ENCODE measurements at regions not wholly inside any gene's neighbourhood (a gene's known extent, or its start where the extent isn't known, plus 50 kb on each side); places are given as distances from the start of the nearest gene placed in this dataset.
"Not testable (repeated sequence)": the region's sequence is repeated elsewhere in the genome, so short reads cannot be mapped to it uniquely, and the experiment has no call there.

DNA sequence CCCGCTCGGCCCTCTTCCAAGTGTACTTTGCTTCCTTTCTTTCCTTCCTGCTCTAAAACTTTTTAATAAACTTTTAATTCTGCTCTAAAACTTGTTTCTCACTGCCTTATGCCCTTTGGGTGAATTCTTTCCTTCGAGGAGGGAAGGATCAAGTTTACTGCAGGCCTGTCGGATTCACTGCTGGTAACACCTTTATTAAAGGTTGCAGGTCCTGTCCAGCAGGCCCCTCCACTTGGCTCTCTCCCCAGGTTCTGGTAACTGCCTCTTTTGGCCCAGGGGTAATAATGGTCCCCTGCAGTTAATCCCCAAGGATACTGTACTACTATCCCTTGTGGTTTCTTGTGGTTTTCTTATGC lies 152.7 kb upstream of the EEA1 start:
- no peak for DNase-seq

DNA sequence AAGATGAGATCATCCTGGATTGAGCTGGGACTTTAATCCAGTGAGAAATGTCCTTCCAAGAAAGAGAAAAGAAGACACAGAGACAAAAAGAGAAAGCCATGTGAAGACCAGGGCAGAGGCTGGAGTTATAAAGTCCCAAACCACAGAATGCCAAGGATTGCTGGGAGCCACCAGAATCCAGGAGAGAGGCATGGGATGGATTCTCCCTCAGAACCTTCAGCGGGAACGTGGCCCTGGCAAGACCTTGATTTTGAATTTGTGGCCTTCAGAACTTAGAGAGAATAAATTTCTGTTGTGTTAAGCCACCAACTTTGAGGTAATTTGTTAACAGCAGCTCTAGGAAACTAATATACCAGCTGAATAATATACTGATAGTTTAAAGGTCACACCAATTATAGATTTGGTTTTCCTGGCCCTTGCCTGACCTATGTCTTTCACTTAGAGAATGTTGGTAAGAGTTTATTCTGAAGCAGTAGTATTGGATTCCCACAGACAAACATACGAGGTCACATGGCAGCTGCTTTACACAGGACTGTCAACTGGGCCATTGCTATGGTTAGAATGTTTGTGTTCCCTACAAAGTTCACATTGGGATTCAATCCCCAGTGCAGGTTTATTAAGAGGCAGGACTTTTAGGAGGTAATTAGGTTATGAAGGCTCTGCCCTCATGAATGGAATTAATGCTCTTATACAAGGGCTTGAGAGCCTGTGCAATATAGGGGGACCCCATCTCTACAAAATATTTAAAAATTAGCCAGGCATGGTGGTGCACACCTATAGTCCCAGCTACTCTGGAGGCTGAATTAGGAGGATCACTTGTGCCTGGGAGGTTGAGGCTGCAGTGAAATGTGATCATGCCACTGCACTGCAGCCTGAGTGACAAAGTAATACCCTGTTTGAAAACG lies 156.5 kb upstream of the EEA1 start:
- DNase-seq: no peak

DNA sequence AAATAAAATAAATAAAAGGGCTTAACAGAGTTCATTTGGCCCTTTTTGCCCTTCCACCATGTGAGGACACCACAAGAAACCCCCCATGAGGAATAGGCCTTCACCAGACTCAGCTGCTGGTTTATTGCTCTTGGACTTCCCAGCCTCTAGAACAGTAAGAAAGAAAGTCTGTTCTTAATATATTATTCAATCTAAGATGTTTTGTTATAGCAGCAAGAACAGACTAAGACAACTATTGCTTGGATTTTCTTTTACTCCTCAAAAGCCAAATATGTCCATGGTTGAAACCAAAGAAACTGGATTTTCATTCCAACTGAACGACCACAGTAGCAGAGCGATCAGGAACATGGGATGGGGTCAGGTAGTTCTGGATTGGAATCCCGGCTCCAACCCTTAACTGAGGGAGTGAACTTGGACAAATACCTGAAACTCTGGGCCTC lies 157.2 kb upstream of the EEA1 start:
- no peak for DNase-seq

DNA sequence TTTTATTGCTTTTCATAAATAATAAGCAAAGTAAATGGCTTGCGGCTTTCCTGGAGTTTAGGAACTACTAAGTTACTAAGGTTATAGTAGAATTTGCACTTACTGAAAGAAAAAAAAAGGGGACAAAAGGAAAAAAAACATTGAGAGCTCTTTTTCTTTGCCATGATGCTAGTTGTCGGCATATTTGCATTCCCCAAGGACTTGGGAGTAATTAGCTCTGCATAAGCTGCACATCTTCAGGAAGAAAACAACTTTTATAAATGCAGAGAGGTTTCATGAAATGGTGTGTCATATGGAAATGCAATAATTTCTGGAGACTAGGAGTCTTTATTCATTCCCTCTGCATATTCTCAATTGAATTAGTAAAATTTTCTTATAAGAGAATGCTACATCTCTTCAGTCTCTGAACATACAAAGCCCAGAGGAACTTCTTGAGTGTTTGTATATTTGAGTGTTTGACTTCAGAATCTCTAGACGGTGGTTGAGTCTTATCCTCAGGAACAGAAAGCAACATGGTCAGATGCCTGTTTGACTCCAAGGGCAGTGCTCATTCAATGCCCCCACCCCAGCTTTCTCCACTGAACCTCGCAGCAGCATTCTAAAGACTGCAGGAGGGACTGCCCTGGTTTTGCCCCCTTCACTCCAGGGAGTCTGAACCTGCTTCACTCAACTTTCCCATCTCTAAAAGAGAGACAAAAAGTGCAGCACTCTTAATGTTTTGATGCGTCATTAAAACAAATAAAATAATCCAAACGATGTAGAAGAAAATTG lies 158.9 kb upstream of the EEA1 start:
- DNase-seq: no peak

DNA sequence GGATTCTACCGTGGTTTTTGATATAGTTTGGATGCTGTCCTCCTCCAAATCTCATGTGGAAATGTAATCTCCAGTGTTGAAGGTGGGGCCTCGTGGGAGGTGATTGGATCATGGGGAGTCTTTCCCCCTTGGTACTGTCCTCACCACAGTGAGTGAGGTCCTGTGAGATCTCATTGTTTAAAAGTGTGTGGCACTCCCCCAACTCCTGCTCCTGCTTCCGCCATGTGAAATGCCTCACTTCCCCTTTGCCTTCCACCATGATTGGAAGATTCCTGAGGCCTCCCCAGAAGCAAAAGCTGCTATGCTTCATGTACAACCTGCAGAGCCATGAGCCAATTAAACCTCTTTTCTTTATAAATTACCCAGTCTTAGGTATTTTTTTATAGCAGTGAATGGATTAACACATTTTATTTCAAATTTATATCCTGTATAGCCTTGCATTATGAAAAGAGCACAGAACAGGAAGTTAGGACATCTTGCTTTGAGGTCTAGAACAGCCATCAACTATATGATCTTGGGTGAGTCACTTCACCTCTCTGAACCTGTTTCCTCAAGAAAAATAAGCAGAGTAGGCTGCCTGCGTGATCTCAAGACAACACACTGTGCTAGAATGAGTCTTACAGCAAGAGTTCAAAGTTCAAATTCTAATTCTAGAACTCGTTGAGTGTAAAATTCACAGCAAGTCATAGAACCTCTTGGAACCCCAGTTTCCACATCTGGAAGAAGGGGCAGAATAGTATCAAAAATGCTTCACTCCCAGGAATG lies 160.9 kb upstream of the EEA1 start:
- DNase-seq: no peak

DNA sequence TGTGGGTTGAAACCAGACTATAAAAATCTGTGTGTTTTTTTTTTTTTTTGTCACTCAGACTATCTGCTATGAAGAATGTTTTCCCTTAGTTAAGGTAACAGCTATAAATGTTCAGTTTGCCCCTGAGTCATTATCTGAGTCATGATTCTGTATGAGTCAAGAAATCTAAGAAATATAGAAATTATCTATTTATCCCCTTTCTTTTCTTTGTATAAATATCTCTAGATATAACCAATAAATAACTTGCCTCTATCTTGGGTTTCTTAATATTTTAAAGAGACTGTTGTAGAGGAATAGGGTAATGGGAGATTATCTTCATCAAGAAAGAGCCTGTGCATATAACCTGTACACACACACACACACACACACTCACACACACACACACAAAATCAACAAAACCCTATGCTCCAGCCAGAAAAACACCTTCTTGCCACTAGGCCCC lies 161.7 kb upstream of the EEA1 start:
- no peak for DNase-seq

DNA sequence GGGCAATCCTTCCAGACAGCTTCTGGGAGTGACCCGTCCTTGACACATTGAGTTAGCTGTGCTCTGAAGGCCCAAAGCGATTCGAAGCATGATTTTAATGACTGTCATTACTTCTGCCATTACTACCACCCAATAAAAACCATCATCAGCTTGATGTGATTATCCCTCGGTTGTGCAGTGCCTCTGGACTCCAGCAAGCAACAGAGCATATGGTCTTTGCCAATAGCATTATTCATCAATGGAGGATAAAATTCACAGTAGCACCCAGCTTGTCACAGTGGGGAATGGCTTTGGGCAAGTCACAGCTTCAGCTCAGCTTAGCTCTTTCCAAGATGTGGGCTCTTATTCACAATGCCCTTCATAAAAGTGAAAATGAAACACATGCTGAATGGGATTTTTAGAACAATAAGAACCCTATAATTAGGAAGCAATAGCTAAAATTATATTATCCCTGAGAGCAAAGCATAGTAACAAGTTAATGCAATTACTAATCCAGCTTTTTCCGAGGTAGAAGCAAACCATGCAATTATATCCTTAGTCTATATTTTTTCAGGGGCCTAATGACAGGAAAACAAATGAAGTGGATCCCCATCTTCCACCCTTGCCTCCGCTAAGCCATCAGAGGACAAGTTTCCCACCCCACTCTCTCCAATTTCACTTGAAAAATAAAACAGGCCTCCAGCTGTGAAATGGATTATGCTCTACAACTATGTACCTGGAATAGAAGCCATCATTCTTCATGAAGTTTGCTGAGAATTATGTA lies 163.0 kb upstream of the EEA1 start:
- no peak for DNase-seq

DNA sequence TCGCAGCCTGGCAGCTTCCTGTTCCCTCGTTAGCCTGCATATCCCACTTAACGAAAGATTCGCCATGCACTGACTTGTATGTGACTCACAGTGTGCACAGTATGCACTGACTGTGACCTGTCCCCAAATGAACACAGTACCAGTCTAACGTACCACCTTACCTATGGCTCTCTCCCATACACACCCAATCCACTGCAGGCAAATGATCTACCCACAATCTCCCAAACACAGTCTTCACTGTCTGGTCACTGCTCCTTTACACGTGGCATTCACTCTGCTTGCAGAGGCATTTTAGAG lies 163.5 kb upstream of the EEA1 start:
- no peak for DNase-seq

DNA sequence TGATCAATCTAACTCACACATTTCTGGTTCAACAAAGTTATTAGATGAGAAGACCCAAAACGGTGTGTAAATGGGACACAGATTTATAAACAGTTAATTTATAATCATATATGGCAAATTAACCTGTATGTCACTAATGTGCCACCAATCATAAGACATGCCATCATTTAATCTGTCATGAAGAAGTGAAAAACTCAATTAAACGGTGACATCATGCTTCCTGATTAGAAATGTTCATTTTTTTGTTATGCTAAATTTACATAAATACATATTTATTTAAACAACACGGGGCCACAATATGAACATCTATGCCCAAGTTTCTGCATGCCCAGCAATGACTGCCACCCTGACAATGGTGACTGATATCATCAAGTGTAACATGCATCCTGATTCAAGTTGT lies 164.1 kb upstream of the EEA1 start:
- DNase-seq: no peak

DNA sequence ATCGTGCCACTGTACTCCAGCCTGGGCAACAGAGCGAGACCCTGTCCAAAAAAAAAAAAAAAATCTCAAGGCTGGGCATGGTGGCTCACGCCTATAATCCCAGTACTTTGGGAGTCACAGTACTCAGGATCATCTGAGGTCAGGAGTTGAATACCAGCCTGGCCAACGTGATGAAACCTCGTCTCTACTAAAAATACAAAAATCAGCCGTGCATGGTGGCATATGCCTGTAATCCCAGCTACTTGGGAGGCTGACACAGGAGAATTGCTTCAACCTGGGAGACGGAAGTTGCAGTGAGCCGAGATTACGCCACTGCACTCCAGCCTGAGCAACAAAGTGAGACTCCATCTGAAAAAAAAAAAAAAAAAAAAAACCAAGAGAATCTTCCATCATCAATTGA lies 165.1 kb upstream of the EEA1 start:
- DNase-seq: not testable (repeated sequence)

DNA sequence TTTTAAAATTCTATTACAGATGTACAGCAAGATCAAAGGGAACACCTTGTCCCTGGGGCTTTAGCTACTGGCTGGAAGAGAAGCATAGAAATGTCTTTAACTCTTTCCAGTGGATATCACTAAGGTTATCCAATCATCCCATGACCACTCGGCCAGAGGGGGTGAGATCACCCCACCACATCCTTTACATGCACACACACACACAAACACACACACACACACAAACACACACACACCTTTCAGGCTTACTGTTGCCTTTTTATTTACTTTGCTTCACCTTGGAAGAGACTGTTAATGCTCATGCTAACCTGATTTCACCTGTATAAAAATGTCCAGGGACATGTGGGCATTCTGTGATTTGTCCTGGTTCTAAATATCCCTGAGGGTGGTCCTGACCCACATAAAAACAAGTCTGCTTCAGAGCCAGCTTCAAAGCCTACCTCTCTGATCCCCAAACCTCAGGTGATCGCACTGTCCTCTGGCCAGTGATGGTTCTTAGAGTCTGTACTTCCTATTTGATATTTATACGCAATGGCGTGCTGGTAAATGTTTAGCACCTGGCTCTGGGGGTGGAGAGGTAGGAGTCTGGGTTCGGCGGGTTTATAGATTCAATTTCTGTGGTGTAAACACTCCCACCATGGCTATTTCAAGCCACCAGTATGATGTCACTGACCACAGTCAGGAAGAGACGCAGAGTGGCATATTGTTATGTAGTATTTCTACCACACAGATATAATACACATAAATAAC lies 166.1 kb upstream of the EEA1 start:
- no peak for DNase-seq

DNA sequence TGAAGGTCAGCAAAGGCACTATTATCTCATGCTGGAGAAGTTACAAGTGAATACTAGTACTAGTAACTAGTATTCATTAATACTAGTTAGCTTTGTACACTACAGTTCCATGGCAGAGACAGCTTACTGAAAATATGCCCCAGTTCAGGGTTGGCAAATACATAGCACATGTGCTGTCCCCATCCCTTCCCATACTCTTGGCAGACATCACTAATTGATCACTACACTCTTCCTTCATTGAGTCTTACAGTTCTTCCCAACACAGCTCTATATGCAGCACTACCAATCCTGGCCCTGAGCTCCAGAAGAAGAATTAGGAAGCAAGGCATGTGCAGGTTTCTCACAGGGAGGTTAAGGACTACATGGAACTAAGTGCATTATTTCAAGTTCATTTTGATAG lies 168.3 kb upstream of the EEA1 start:
- DNase-seq: no peak

DNA sequence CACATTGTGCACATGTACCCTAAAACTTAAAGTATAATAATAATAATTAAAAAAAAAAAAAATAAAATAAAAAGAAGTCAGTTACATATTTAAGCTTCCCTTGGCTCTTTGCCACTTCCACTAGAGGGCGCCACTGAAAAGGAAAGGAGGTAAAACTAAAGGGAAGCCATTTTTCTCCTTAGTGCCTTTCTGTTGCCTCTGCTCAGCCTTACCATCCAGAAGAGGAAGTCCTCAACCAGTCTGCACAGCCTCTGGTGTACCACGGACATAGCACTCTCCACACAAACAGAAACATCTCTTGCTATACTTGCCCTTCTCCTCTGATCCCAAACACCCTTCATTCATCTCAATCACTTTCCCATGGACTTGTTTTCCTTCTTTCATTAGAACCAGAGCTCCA lies 169.0 kb upstream of the EEA1 start:
- DNase-seq: peak; percentile 56 to 59

DNA sequence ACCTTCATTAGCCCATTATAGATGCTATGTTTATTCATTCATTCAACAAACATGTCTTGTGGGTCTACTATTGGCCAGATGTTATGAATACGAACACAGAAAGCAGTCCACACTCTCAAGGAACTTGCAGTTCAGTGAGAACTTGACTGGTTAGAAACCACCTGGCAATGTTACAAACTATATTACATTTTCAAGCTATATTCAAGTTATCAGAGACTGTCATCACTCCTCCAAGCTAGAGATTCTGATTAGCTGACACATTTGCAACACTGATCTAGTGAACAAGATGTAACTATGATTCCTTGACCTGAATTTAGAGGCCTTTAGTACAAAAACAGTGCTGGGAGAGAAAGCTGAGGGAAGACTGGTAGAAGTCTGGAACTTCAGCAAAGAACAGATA lies 170.7 kb upstream of the EEA1 start:
- no peak for DNase-seq

DNA sequence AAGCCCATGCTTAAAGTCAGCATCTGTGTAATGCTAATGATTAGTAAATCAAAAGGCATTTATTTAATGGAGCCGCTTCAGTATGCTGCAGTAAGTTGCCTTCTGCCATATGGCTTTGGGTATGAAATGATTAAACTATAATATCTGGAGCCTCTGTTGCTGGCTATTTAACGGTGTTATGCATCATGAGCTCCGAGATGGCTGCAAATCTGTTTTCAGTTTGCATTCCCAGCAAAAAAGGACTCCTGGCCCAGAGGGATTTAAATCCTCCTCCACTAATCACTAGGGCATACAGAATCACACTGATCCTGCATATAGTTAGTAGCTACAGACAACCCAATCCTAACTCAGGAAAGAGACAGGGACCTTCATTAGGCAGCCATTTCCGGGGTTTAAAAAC lies 171.5 kb upstream of the EEA1 start:
- DNase-seq: no peak

DNA sequence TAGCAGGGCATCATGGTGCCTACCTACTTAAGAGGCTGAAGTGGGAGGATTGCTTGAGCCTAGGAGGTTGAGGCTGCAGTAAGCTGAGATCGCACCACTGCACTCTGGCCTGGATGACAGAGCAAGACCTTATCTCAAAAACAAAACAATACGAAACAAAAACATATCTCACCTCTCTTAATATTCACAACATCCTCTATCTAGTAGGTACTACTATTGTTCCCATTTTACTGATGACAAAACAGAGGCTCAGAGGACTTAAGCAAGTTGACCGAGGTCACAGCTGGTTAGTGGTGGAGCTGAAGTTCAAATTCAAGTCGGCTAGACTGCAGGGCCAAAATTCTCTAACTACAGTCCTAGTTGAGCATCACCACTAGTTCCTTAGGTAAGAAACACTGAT lies 172.3 kb upstream of the EEA1 start:
- no peak for DNase-seq

DNA sequence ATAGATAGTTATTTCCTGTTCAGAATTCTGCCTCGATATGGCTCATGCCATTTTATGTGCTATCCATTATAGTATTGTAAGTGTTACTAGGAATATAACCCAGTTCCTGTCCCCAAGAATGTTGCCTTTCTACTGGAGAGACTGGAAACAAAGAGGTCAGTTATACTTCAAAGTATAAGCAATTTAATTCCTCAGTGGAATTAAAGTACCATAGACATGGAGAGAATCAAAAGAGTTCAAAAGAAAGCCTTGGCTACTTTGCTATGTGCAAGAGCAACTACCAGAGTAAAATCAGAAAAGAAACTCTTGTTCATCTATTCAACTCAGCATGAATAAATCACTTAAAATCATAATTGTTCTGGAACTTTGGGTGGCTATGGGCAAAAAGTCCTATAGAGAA lies 173.2 kb upstream of the EEA1 start:
- DNase-seq: no peak

DNA sequence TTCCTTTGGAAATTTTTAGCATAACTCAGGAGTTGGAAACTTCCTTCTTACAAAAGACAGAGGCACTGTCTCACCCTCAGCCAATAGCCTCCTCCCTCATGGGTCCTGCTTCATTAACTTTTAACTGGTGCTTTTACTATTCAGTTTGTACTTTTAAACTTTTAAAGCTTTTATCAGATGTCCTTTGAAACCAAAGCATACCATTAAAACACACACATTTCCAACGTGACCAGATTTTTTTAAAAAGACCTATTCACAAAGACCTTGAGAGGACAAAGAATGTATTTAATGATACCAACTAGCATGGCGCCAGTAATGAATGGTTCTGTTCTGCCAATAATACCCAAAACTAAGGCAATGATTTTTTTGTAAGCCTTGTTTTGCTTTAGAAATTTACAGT lies 173.6 kb upstream of the EEA1 start:
- DNase-seq: no peak

DNA sequence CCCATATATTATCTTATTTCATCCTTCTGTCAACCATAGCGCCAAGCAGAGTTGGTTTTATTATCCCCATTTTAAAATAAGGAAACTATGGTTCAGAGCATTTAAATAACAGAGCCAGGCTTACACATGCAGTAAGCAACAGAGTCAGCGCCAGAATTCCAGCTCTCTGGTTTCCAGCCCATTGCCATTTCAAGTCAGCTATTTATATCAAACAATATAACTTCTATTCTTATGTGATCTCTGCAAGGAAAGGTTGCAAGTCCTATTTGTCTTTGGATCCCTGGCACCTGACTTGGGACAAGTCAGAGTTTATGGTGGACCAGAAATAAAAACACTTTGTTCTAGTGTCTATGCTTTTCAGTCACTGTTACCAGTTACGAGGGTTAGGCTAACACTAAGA lies 174.1 kb upstream of the EEA1 start:
- no peak for DNase-seq

DNA sequence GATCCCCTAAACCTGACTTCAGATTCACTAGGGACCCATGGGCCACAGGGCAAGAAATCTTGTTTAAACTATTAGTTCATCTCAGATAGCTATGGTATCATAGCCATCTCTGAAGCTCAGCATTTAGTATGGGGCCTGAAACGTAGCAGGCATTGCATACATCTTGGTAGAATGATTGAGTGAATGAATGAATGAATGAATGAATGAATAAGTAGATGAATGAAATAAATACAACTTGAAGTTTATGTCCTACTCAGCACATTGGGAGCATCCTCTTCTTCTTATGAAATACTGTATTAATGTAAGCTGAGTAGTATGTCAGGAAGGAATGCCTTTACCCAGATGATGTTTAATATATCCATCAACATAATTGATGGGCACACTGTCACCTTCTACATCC lies 175.4 kb upstream of the EEA1 start:
- DNase-seq: no peak

DNA sequence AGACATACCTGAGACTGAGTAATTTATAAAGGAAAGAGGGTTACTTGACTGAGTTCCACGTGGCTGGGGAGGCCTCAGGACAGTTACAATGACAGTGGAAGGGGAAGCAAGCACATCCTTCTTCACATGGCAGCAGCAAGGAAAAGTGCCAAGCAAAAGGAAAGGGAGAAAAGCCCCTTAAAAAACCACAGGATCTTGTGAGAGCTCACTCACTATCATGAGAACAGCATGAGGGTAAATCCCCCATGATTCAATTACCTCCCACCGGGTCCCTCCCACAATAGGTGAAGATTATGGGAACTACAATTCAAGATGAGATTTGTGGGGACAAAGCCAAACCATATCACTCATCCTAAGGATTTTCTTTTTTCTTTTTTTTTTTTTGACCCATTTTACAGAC lies 177.8 kb upstream of the EEA1 start:
- no peak for DNase-seq

All from activated CD4-positive, alpha-beta T cell treated with anti-CD3 and anti-CD28 coated beads, Interleukin-2, amount 50 U/mL, for 4 hours (primary cell).